Colonic mucosa (tissue), 4 donors: ENCODE measurements at regions not wholly inside any gene's neighbourhood (a gene's known extent, or its start where the extent isn't known, plus 50 kb on each side); places are given as distances from the start of the nearest gene placed in this dataset.

Experiments used
- DNase-seq: peaks from one replicate; pipeline ENCODE4 v3.0.0-alpha.2; 2020
- H3K27ac ChIP-seq: fragments of 200-600 bp; one replicate; pipeline ENCODE4 v1.8.0; 2021
- H3K27me3 ChIP-seq: fragments of 200-600 bp; one replicate; pipeline ENCODE4 v1.8.0; 2021
- H3K36me3 ChIP-seq: fragments of 200-600 bp; one replicate; pipeline ENCODE4 v1.8.0; 2021
- H3K4me1 ChIP-seq: fragments of 200-600 bp; one replicate; pipeline ENCODE4 v1.8.0; 2021; ENCODE audit warnings: mild to moderate bottlenecking
- H3K4me3 ChIP-seq: fragments of 200-600 bp; one replicate; pipeline ENCODE4 v1.8.0; 2021
- H3K9ac ChIP-seq, 2 donors: one replicate each; pipeline ENCODE4 v1.7.0; 2013; ENCODE audit warnings: control low read depth in 2 of 2, low read depth in 2 of 2, low read length in 2 of 2
- H3K9me3 ChIP-seq: fragments of 200-600 bp; one replicate; pipeline ENCODE4 v1.8.0; 2021
- intact Hi-C: fragments of 100-400 bp; cut with DNase I; formaldehyde crosslinking; loops from one replicate; pipeline ENCODE4 v1.14.1; 2022
- TF ChIP-seq, protein P1 (sequence below): fragments of 200-600 bp; IDR thresholded peaks from one replicate; pipeline ENCODE4 v1.8.0; 2022; ENCODE audit warnings: antibody characterized with exemption, mild to moderate bottlenecking
- donor health status: healthy.
- donor health status: DM: no; HTN: no; CAD: no.
- donor health status: DM: no; HTN: no; CAD: no.

DNA sequence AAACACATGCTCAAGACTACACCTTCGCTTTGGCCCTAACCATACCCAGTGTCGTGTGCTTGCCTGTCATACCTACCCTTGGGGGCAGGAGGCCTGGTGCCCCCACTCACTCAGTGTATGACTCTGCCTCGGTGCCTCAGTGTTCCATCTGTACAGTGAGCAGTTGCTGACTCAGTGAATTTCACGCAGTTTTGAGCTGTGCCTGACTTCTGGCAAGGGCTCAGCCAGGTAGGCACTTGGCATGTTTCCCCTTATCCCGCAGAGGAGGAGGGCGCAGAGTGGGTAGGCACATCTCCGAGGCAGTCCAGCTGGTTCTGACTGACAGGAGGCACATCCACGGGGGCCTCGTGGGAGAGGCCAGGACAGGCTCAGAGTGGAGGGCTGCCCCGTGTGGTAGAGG lies 148.9 kb upstream of the CIBAR2 start:
- no peak for DNase-seq
- intact Hi-C loops: no loop called here
- TF ChIP-seq, protein P1, sequence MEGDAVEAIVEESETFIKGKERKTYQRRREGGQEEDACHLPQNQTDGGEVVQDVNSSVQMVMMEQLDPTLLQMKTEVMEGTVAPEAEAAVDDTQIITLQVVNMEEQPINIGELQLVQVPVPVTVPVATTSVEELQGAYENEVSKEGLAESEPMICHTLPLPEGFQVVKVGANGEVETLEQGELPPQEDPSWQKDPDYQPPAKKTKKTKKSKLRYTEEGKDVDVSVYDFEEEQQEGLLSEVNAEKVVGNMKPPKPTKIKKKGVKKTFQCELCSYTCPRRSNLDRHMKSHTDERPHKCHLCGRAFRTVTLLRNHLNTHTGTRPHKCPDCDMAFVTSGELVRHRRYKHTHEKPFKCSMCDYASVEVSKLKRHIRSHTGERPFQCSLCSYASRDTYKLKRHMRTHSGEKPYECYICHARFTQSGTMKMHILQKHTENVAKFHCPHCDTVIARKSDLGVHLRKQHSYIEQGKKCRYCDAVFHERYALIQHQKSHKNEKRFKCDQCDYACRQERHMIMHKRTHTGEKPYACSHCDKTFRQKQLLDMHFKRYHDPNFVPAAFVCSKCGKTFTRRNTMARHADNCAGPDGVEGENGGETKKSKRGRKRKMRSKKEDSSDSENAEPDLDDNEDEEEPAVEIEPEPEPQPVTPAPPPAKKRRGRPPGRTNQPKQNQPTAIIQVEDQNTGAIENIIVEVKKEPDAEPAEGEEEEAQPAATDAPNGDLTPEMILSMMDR: no peak

DNA sequence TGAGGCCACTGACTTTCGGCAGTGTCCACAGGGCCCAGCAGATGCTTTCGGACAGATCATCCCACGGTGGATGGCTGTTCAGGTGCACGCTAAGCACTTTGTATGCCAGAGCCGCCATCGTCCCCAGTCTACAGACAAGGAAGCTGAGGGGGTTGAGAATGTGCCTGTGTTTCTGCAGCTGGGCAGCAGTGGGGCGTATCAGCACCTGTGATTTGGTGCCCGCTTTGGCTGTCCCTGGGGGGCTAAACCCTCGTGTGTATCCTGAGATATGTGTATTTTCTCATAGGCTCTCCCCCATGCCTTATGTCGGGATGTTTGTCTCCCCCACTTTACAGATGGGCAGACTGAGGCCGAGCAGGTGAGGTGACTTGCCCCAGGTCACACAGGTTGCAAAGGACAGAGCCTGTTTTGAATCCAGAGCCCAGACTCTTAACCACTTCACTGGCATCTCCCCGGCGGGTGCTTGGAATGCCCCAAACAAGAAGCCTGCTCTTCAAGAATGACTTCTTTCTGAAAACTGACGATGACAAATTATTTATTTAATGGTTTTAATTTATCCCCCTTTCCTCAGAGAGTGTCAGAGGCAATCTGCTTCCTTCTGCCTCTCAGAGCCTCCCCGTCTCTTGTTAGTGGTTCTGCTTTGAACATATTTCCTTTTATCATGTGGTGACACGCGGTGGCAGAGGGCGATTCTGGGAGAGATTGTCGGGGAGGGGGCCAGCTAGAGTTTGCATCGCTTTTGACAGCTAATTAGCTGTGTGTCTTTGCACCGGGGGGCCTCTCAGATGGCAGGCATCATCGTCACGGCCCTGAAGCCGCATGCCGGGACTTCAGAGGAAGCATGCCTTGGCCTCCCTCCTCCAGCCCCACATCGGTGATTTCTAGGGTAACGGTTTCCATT lies 149.6 kb upstream of the CIBAR2 start:
- DNase-seq: no peak
- no peaks in the 10 kb centered on the region for H3K36me3 ChIP-seq
- H3K27ac ChIP-seq: no peak overlapping the region
- H3K4me1 ChIP-seq: no peaks in the 10 kb centered on the region
- no peaks in the 10 kb centered on the region for H3K27me3 ChIP-seq
- no peak overlapping the region for H3K4me3 ChIP-seq
- no peaks in the 10 kb centered on the region for H3K9me3 ChIP-seq
- TF ChIP-seq, protein P1: no peak
- intact Hi-C loops: no loop called here
- H3K9ac ChIP-seq: no peak overlapping the region

More for the DNA sequence above, 148.9 kb upstream of the CIBAR2 start:
- no peaks in the 10 kb centered on the region for H3K27me3 ChIP-seq
- no peak overlapping the region for H3K27ac ChIP-seq
- no peak overlapping the region for H3K4me3 ChIP-seq
- no peaks in the 10 kb centered on the region for H3K4me1 ChIP-seq
- H3K9me3 ChIP-seq: no peaks in the 10 kb centered on the region
- H3K36me3 ChIP-seq: no peaks in the 10 kb centered on the region
- H3K9ac ChIP-seq: no peak overlapping the region

GRCh38 chr16:85262558-85263238 lies 150.4 kb upstream of the CIBAR2 start:
- DNase-seq: no peak
- Histone ChIP-seq H3K4me3 (no peak overlapping the region), H3K27ac (no peak overlapping the region), H3K27me3 (no peaks in the 10 kb centered on the region), H3K9me3 (no peaks in the 10 kb centered on the region), H3K4me1 (no peaks in the 10 kb centered on the region), H3K36me3 (no peaks in the 10 kb centered on the region), H3K9ac (no peak overlapping the region)
- TF ChIP-seq, protein P1: no peak
- intact Hi-C loops: no loop called here

DNA sequence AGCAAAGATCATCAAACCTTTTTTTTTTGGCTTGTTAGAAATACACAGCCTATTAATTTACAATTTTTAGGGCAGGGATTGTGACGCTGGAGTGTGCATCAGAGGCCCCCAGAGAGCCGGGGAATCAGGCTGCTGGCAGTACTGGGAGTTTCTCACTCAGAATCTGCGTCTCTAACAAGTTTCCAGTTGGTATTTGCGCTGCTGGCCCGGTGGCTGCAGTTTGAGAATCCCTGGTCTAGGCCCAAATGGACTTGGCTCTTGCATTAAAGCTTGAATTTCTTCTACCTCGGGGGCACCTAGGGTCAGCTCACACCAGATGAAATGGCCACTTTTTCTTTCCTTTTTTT lies 150.9 kb upstream of the CIBAR2 start:
- Histone ChIP-seq H3K36me3 (no peaks in the 10 kb centered on the region), H3K9me3 (no peaks in the 10 kb centered on the region), H3K9ac (no peak overlapping the region), H3K27ac (no peak overlapping the region), H3K4me3 (no peak overlapping the region), H3K27me3 (no peaks in the 10 kb centered on the region), H3K4me1 (no peaks in the 10 kb centered on the region)
- intact Hi-C loops: no loop called here
- no peak for DNase-seq
- TF ChIP-seq, protein P1: no peak

GRCh38 chr16:85264752-85265151 lies 152.5 kb upstream of the CIBAR2 start:
- Histone ChIP-seq H3K9ac (no peak overlapping the region), H3K27ac (no peak overlapping the region), H3K36me3 (no peaks in the 10 kb centered on the region), H3K9me3 (no peaks in the 10 kb centered on the region), H3K27me3 (no peaks in the 10 kb centered on the region), H3K4me1 (no peaks in the 10 kb centered on the region), H3K4me3 (no peak overlapping the region)
- TF ChIP-seq, protein P1: no peak
- intact Hi-C loops: no loop called here
- DNase-seq: no peak
